Inflammatory macrophage treated with lipopolysaccharide for 4 hours (primary cell): ENCODE measurements at regions not wholly inside any gene's neighbourhood (a gene's known extent, or its start where the extent isn't known, plus 50 kb on each side); places are given as distances from the start of the nearest gene placed in this dataset.
"Not testable (repeated sequence)": the region's sequence is repeated elsewhere in the genome, so short reads cannot be mapped to it uniquely, and the experiment has no call there.

Experiments
- DNase-seq: peaks from one replicate; pipeline ENCODE4 v3.0.0-alpha.2; 2020

GRCh38 chr7:65453341-65454030 lies 79.8 kb downstream of the ZNF92 start:
- no peak for DNase-seq

GRCh38 chr7:65454469-65454868 lies 80.8 kb downstream of the ZNF92 start:
- DNase-seq: no peak

- not testable (repeated sequence) for DNase-seq
Observed at GRCh38 chr7:65455050-65455449, 81.4 kb downstream of the ZNF92 start.

GRCh38 chr7:65457705-65458104 lies 84.0 kb downstream of the ZNF92 start:
- DNase-seq: no peak

GRCh38 chr7:65459438-65459837 lies 85.8 kb downstream of the ZNF92 start:
- DNase-seq: no peak

- no peak for DNase-seq
Observed at GRCh38 chr7:65462148-65462716, 88.6 kb downstream of the ZNF92 start.

- DNase-seq: no peak
Observed at GRCh38 chr7:65463184-65463583, 89.5 kb downstream of the ZNF92 start.

GRCh38 chr7:65469919-65470558 lies 96.4 kb downstream of the ZNF92 start:
- DNase-seq: not testable (repeated sequence)

GRCh38 chr7:65471587-65471986 lies 97.9 kb downstream of the ZNF92 start:
- no peak for DNase-seq

GRCh38 chr7:65475040-65475726 lies 101.5 kb downstream of the ZNF92 start:
- DNase-seq: no peak

GRCh38 chr7:65475734-65476319 lies 102.2 kb downstream of the ZNF92 start:
- no peak for DNase-seq

- DNase-seq: no peak
Observed at GRCh38 chr7:65477326-65477725, 103.7 kb downstream of the ZNF92 start.

GRCh38 chr7:65489260-65489767 lies 115.7 kb downstream of the ZNF92 start:
- DNase-seq: no peak

- DNase-seq: not testable (repeated sequence)
Observed at GRCh38 chr7:65496697-65497096, 123.0 kb downstream of the ZNF92 start.

- DNase-seq: no peak
Observed at GRCh38 chr7:65503434-65504152, 129.9 kb downstream of the ZNF92 start.

- not testable (repeated sequence) for DNase-seq
Observed at GRCh38 chr7:65504504-65505319, 131.1 kb downstream of the ZNF92 start.

GRCh38 chr7:65505320-65505633 lies 131.6 kb downstream of the ZNF92 start:
- DNase-seq: not testable (repeated sequence)

GRCh38 chr7:65508581-65509367 lies 135.1 kb downstream of the ZNF92 start:
- DNase-seq: not testable (repeated sequence)

GRCh38 chr7:65509368-65510186 lies 135.9 kb downstream of the ZNF92 start:
- no peak for DNase-seq

- DNase-seq: not testable (repeated sequence)
Observed at GRCh38 chr7:65510187-65510538, 136.5 kb downstream of the ZNF92 start.
